ENCODE measurements at regions not wholly inside any gene's neighbourhood (a gene's known extent, or its start where the extent isn't known, plus 50 kb on each side); places are given as distances from the start of the nearest gene placed in this dataset.
"Not testable (repeated sequence)": the region's sequence is repeated elsewhere in the genome, so short reads cannot be mapped to it uniquely, and the experiment has no call there.

GRCh38 chr18:1732143-1732542 is 827.5 kb downstream of the ADCYAP1 start:
- Mint-ChIP-seq H3K36me3 (no peaks in the 10 kb centered on the region), H3K9me3 (peaks cover 0 to 7% of the 10 kb centered on the region in 2 donors), H3K27ac (no peak overlapping the region)
- DNase-seq (ENCODE audit: low spot score in 2 of 2) (no peak), ATAC-seq (no peak)

- H3K36me3 Mint-ChIP-seq, result no peaks in the 10 kb centered on the region
- no peak overlapping the region for H3K27ac Mint-ChIP-seq
- ATAC-seq, result no peak
Observed at GRCh38 chr18:1746131-1746530, 825.2 kb downstream of the METTL4 start.

GRCh38 chr18:1751249-1751648 is 820.1 kb downstream of the METTL4 start:
- no peaks in the 10 kb centered on the region for H3K36me3 Mint-ChIP-seq
- no peak overlapping the region for H3K27ac Mint-ChIP-seq
- no peak for ATAC-seq
- H3K9me3 Mint-ChIP-seq, result peaks cover 0 to 5% of the 10 kb centered on the region in 2 donors
- no peak for DNase-seq (ENCODE audit: low spot score in 2 of 2)

More at GRCh38 chr18:1746131-1746530, 825.2 kb downstream of the METTL4 start:
- DNase-seq (ENCODE audit: low spot score in 2 of 2), result no peak
- peaks cover 3 to 5% of the 10 kb centered on the region in 2 donors for H3K9me3 Mint-ChIP-seq

GRCh38 chr18:1760901-1761300 is 810.4 kb downstream of the METTL4 start:
- Mint-ChIP-seq H3K36me3 (no peaks in the 10 kb centered on the region), H3K9me3 (no peaks in the 10 kb centered on the region), H3K27ac (no peak overlapping the region)
- no peak for DNase-seq (ENCODE audit: low spot score in 2 of 2)
- no peak for ATAC-seq

GRCh38 chr18:1774261-1774660 is 797.0 kb downstream of the METTL4 start:
- ATAC-seq (no peak), DNase-seq (ENCODE audit: low spot score in 2 of 2) (no peak)
- Mint-ChIP-seq H3K36me3 (no peaks in the 10 kb centered on the region), H3K27ac (no peak overlapping the region), H3K9me3 (peaks cover 5% of the 10 kb centered on the region in 2 donors)

- ATAC-seq, result no peak
- H3K9me3 Mint-ChIP-seq, result peaks cover 5% of the 10 kb centered on the region in 2 donors
Observed at GRCh38 chr18:1777843-1778242, 793.5 kb downstream of the METTL4 start.

GRCh38 chr18:1778496-1779178 is 792.7 kb downstream of the METTL4 start:
- peaks cover 5% of the 10 kb centered on the region in 2 donors for H3K9me3 Mint-ChIP-seq
- H3K27ac Mint-ChIP-seq, result no peak overlapping the region
- ATAC-seq (no peak), DNase-seq (ENCODE audit: low spot score in 2 of 2) (no peak)
- no peaks in the 10 kb centered on the region for H3K36me3 Mint-ChIP-seq

More at GRCh38 chr18:1777843-1778242, 793.5 kb downstream of the METTL4 start:
- H3K36me3 Mint-ChIP-seq, result no peaks in the 10 kb centered on the region
- DNase-seq (ENCODE audit: low spot score in 2 of 2), result no peak
- no peak overlapping the region for H3K27ac Mint-ChIP-seq

- no peak for DNase-seq (ENCODE audit: low spot score in 2 of 2)
- Mint-ChIP-seq H3K9me3 (peaks cover 5% of the 10 kb centered on the region in 2 donors), H3K27ac (no peak overlapping the region), H3K36me3 (no peaks in the 10 kb centered on the region)
- no peak for ATAC-seq
Observed at GRCh38 chr18:1779587-1779986, 791.7 kb downstream of the METTL4 start.

GRCh38 chr18:1784113-1784512 is 787.2 kb downstream of the METTL4 start:
- Mint-ChIP-seq H3K9me3 (peaks cover 13 to 21% of the 10 kb centered on the region in 2 donors), H3K36me3 (no peaks in the 10 kb centered on the region), H3K27ac (no peak overlapping the region)
- ATAC-seq (no peak), DNase-seq (ENCODE audit: low spot score in 2 of 2) (no peak)

- H3K36me3 Mint-ChIP-seq; ATAC-seq; H3K27ac Mint-ChIP-seq; DNase-seq (ENCODE audit: low spot score in 2 of 2): not testable (repeated sequence)
- peaks cover 13 to 21% of the 10 kb centered on the region in 2 donors for H3K9me3 Mint-ChIP-seq
Observed at GRCh38 chr18:1785980-1786379, 785.3 kb downstream of the METTL4 start.

GRCh38 chr18:1796636-1797035 is 774.7 kb downstream of the METTL4 start:
- H3K27ac Mint-ChIP-seq, result no peak overlapping the region
- no peak for ATAC-seq

GRCh38 chr18:1797235-1797634 is 774.1 kb downstream of the METTL4 start:
- no peak for ATAC-seq
- DNase-seq (ENCODE audit: low spot score in 2 of 2), result no peak
- no peaks in the 10 kb centered on the region for H3K9me3 Mint-ChIP-seq
- H3K36me3 Mint-ChIP-seq, result no peaks in the 10 kb centered on the region
- no peak overlapping the region for H3K27ac Mint-ChIP-seq

More at GRCh38 chr18:1796636-1797035, 774.7 kb downstream of the METTL4 start:
- DNase-seq (ENCODE audit: low spot score in 2 of 2), result no peak
- Mint-ChIP-seq H3K36me3 (no peaks in the 10 kb centered on the region), H3K9me3 (no peaks in the 10 kb centered on the region)

- Mint-ChIP-seq H3K36me3 (no peaks in the 10 kb centered on the region), H3K27ac (no peak overlapping the region), H3K9me3 (no peaks in the 10 kb centered on the region)
- DNase-seq (ENCODE audit: low spot score in 2 of 2), result no peak
- ATAC-seq, result no peak
Observed at GRCh38 chr18:1805521-1805920, 765.8 kb downstream of the METTL4 start.

GRCh38 chr18:1806884-1807615 is 764.3 kb downstream of the METTL4 start:
- no peak for ATAC-seq
- Mint-ChIP-seq H3K36me3 (no peaks in the 10 kb centered on the region), H3K27ac (no peak overlapping the region), H3K9me3 (peaks cover 3 to 7% of the 10 kb centered on the region in 2 donors)
- DNase-seq (ENCODE audit: low spot score in 2 of 2), result no peak

GRCh38 chr18:1811282-1811681 is 760.0 kb downstream of the METTL4 start:
- Mint-ChIP-seq H3K27ac (no peak overlapping the region), H3K9me3 (peaks cover 7% of the 10 kb centered on the region in 2 donors), H3K36me3 (no peaks in the 10 kb centered on the region)
- no peak for ATAC-seq
- DNase-seq (ENCODE audit: low spot score in 2 of 2), result no peak

GRCh38 chr18:1825296-1825695 is 746.0 kb downstream of the METTL4 start:
- no peaks in the 10 kb centered on the region for H3K9me3 Mint-ChIP-seq
- no peaks in the 10 kb centered on the region for H3K36me3 Mint-ChIP-seq
- DNase-seq (ENCODE audit: low spot score in 2 of 2) (no peak), ATAC-seq (no peak)
- no peak overlapping the region for H3K27ac Mint-ChIP-seq

- H3K27ac Mint-ChIP-seq, result no peak overlapping the region
- H3K9me3 Mint-ChIP-seq, result peaks cover 0 to 3% of the 10 kb centered on the region in 2 donors
- ATAC-seq (no peak), DNase-seq (ENCODE audit: low spot score in 2 of 2) (no peak)
- no peaks in the 10 kb centered on the region for H3K36me3 Mint-ChIP-seq
Observed at GRCh38 chr18:1840878-1841277, 730.4 kb downstream of the METTL4 start.

GRCh38 chr18:1846640-1847039 is 724.7 kb downstream of the METTL4 start:
- ATAC-seq (no peak), DNase-seq (ENCODE audit: low spot score in 2 of 2) (no peak)
- no peaks in the 10 kb centered on the region for H3K9me3 Mint-ChIP-seq
- H3K27ac Mint-ChIP-seq, result no peak overlapping the region
- H3K36me3 Mint-ChIP-seq, result no peaks in the 10 kb centered on the region
